Endodermal cell (in vitro differentiated cells): ENCODE measurements at regions not wholly inside any gene's neighbourhood (a gene's known extent, or its start where the extent isn't known, plus 50 kb on each side); places are given as distances from the start of the nearest gene placed in this dataset.

Experiments
- DNase-seq: peaks from one replicate; pipeline ENCODE4 v3.0.0-alpha.2; 2017
- H3K27ac ChIP-seq: 2 replicates; pipeline ENCODE4 v1.5.1; 2013; ENCODE audit warnings: mild to moderate bottlenecking, low read depth, low read length, moderate library complexity
- H3K27me3 ChIP-seq: 2 replicates; pipeline ENCODE4 v1.6.1; 2013; ENCODE audit warnings: mild to moderate bottlenecking, low read length, moderate library complexity; ENCODE audit not compliant: insufficient read depth, control insufficient read depth, poor library complexity, severe bottlenecking
- H3K36me3 ChIP-seq: 2 replicates; pipeline ENCODE4 v1.7.0; 2013; ENCODE audit warnings: mild to moderate bottlenecking, low read length, moderate library complexity; ENCODE audit not compliant: control insufficient read depth, insufficient read depth
- H3K4me1 ChIP-seq: one replicate; pipeline ENCODE4 v1.7.0; 2013; ENCODE audit warnings: low read length; ENCODE audit not compliant: control insufficient read depth, insufficient read depth
- H3K4me3 ChIP-seq: 2 replicates; pipeline ENCODE4 v1.5.1; 2013; ENCODE audit warnings: mild to moderate bottlenecking, low read length, moderate library complexity
- H3K9ac ChIP-seq: 2 replicates; pipeline ENCODE4 v1.6.1; 2013; ENCODE audit warnings: mild to moderate bottlenecking, low read length, moderate library complexity; ENCODE audit not compliant: poor library complexity, severe bottlenecking; ENCODE audit errors: extremely low read depth
- H3K9me3 ChIP-seq: 2 replicates; pipeline ENCODE4 v1.6.1; 2013; ENCODE audit warnings: mild to moderate bottlenecking, low read length, moderate library complexity; ENCODE audit not compliant: control insufficient read depth
- H3K27ac Mint-ChIP-seq: 2 replicates; pipeline ENCODE4 v1.8.0; 2020; ENCODE audit warnings: mixed read lengths
- H3K27me3 Mint-ChIP-seq: 2 replicates; pipeline ENCODE4 v1.8.0; 2021; ENCODE audit warnings: mild to moderate bottlenecking, mixed read lengths; ENCODE audit not compliant: insufficient read depth
- H3K36me3 Mint-ChIP-seq: 2 replicates; pipeline ENCODE4 v1.8.0; 2020; ENCODE audit warnings: low read depth, mixed read lengths
- H3K4me1 Mint-ChIP-seq: 2 replicates; pipeline ENCODE4 v1.8.0; 2020; ENCODE audit warnings: mixed read lengths
- H3K4me3 Mint-ChIP-seq: 2 replicates; pipeline ENCODE4 v1.8.0; 2020; ENCODE audit warnings: mild to moderate bottlenecking, moderate library complexity, mixed read lengths
- H3K9me3 Mint-ChIP-seq: 2 replicates; pipeline ENCODE4 v1.8.0; 2020; ENCODE audit warnings: mild to moderate bottlenecking, mixed read lengths
- WGBS, 2 experiments: methylation state at CpG; one replicate each; pipeline versions ENCODE4 v1.1.5 to v1.1.7; 2013; ENCODE audit warnings: missing lambda C conversion rate in 2 of 2, mixed read lengths in 1 of 2; ENCODE audit not compliant: insufficient coverage in 1 of 2, insufficient read length in 1 of 2; 5-methylcytosine and 5-hydroxymethylcytosine counted together
- TF ChIP-seq, protein P1 (sequence below): fragments of 200-600 bp; sonication (generic); conservative IDR thresholded peaks from 2 replicates; pipeline ENCODE4 v1.5.0; 2021; ENCODE audit warnings: antibody characterized with exemption, mild to moderate bottlenecking

DNA sequence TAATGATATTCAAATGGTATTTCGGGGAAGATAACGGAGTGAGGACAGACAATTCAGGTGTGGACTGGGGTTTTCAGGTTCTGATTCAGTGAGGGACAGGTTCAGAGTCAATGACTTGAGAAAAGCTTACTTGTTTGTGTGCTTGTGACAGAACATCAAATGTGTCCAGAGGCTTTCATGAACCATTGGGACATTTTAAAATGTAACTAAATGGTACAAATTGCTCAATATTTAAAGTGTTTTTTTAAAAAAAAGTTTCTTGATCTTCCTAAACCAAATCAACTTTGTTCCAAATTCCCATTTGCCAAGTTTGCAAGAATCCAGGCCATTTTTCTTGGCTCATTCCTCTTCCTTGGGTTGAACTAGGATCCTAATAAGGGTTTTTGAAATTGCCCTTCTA lies 59.4 kb upstream of the BZW1 start:
- no peaks in the 10 kb centered on the region for H3K9me3 Mint-ChIP-seq
- no peak overlapping the region for H3K27ac Mint-ChIP-seq
- no peaks in the 10 kb centered on the region for H3K36me3 Mint-ChIP-seq
- peaks cover 4% of the 10 kb centered on the region for H3K27me3 Mint-ChIP-seq
- Histone ChIP-seq H3K27ac (no peak overlapping the region), H3K27me3 (no peaks in the 10 kb centered on the region), H3K4me3 (no peak overlapping the region), H3K36me3 (no peaks in the 10 kb centered on the region), H3K9me3 (no peaks in the 10 kb centered on the region), H3K9ac (no peak overlapping the region), H3K4me1 (no peaks in the 10 kb centered on the region)
- WGBS, 2 experiments, result 93 to 100% methylated on average over 2 of the region's 2 CpGs
- H3K4me1 Mint-ChIP-seq, result peaks cover 12% of the 10 kb centered on the region
- H3K4me3 Mint-ChIP-seq, result no peak overlapping the region
- DNase-seq, result no peak
- TF ChIP-seq, protein P1, sequence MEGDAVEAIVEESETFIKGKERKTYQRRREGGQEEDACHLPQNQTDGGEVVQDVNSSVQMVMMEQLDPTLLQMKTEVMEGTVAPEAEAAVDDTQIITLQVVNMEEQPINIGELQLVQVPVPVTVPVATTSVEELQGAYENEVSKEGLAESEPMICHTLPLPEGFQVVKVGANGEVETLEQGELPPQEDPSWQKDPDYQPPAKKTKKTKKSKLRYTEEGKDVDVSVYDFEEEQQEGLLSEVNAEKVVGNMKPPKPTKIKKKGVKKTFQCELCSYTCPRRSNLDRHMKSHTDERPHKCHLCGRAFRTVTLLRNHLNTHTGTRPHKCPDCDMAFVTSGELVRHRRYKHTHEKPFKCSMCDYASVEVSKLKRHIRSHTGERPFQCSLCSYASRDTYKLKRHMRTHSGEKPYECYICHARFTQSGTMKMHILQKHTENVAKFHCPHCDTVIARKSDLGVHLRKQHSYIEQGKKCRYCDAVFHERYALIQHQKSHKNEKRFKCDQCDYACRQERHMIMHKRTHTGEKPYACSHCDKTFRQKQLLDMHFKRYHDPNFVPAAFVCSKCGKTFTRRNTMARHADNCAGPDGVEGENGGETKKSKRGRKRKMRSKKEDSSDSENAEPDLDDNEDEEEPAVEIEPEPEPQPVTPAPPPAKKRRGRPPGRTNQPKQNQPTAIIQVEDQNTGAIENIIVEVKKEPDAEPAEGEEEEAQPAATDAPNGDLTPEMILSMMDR, result no peak

DNA sequence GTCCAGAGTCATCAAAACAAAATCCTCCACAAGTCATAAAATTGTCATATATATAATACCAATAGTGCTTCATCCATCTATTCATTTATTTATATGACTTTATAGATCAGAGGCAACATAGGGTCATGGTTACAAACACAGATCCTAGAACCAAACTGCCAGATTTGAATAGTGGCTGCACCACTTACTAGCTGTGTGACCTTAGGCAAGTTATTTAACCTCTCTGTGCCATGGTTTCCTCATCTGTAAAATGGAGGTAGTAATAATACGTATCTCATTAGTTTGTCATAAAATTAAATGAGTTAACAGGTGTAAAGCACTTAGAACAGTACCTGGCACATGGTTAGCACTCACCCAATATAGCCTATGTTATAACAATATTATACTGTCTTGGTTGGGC lies 58.9 kb upstream of the BZW1 start:
- no peaks in the 10 kb centered on the region for H3K4me1 ChIP-seq
- Mint-ChIP-seq H3K4me3 (no peak overlapping the region), H3K9me3 (no peaks in the 10 kb centered on the region), H3K27ac (no peak overlapping the region), H3K27me3 (peaks cover 4% of the 10 kb centered on the region), H3K36me3 (no peaks in the 10 kb centered on the region), H3K4me1 (peaks cover 7% of the 10 kb centered on the region)
- 100% methylated on average over 1 of the region's 1 CpG for WGBS, 2 experiments
- no peak overlapping the region for H3K4me3 ChIP-seq
- no peak overlapping the region for H3K27ac ChIP-seq
- no peak overlapping the region for H3K9ac ChIP-seq
- TF ChIP-seq, protein P1, result no peak
- no peaks in the 10 kb centered on the region for H3K36me3 ChIP-seq
- no peaks in the 10 kb centered on the region for H3K27me3 ChIP-seq
- no peak for DNase-seq
- H3K9me3 ChIP-seq, result no peaks in the 10 kb centered on the region

DNA sequence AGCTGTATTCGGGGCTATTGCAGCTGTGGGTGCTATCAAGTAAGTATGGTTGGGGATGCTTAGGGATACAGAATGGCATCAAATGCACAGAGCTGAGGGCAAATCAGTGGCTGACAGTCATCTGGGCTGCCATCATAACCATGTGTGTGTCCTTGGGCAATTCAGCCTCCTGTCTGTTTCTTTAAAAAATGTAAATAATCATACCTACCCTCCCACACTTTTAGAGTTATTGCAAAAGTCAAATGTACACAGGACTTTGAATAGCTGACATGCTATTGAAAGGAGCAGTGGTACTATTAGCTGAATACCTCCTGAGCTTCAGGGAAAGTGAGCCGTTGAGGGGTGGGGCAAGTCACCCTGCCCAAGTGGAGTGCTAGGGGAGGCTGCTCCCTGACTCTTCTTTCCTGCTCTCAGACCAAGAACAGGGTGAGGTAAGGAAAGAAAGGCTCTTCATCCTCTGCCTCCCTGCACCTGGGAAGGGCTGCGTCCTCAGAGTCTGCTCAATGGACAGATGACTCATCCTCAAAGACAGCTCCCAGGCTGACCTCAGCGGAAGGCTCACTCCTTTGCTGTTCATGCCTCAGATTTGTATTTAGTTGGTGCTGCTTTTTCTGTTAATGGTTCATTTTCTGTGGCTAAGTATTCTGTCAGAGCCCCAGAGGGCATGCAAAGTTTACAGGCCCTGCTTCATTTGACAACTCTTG lies 54.9 kb upstream of the BZW1 start:
- Histone ChIP-seq H3K9me3 (no peaks in the 10 kb centered on the region), H3K27ac (no peak overlapping the region), H3K4me1 (peaks cover 4% of the 10 kb centered on the region), H3K4me3 (no peak overlapping the region), H3K36me3 (no peaks in the 10 kb centered on the region), H3K27me3 (no peaks in the 10 kb centered on the region), H3K9ac (no peak overlapping the region)
- Mint-ChIP-seq H3K27me3 (peaks cover 6% of the 10 kb centered on the region), H3K4me3 (no peak overlapping the region), H3K4me1 (peaks cover 8% of the 10 kb centered on the region), H3K9me3 (no peaks in the 10 kb centered on the region), H3K27ac (no peak overlapping the region), H3K36me3 (no peaks in the 10 kb centered on the region)
- 61 to 76% methylated on average over 2 to 4 of the region's 4 CpGs for WGBS, 2 experiments
- DNase-seq, result no peak
- TF ChIP-seq, protein P1, result no peak
